SHP77 treated with DMSO at 0.1 percent for 48 hours (cell line): ENCODE measurements at regions not wholly inside any gene's neighbourhood (a gene's known extent, or its start where the extent isn't known, plus 50 kb on each side); places are given as distances from the start of the nearest gene placed in this dataset.
"Not testable (repeated sequence)": the region's sequence is repeated elsewhere in the genome, so short reads cannot be mapped to it uniquely, and the experiment has no call there.

ENCODE experiments used
- DNase-seq: peaks from one replicate; lab custom pipeline; 2025; lab: John Stamatoyannopoulos, UW

GRCh38 chr14:43296061-43296460, 1211.0 kb downstream of the FSCB start:
- DNase-seq, result not testable (repeated sequence)

- no peak for DNase-seq
These were observed 1221.5 kb downstream of the FSCB start for GRCh38 chr14:43285575-43285974.

GRCh38 chr14:43260056-43260455, 1247.0 kb downstream of the FSCB start:
- no peak for DNase-seq

GRCh38 chr14:43258396-43258795, 1248.7 kb downstream of the FSCB start:
- no peak for DNase-seq

- DNase-seq, result not testable (repeated sequence)
These were observed 1250.1 kb downstream of the FSCB start for GRCh38 chr14:43256996-43257395.

GRCh38 chr14:43252866-43253265, 1254.2 kb downstream of the FSCB start:
- DNase-seq, result no peak

GRCh38 chr14:43249591-43249990, 1257.5 kb downstream of the FSCB start:
- DNase-seq, result no peak

GRCh38 chr14:43249116-43249515, 1258.0 kb downstream of the FSCB start:
- DNase-seq, result no peak

- no peak for DNase-seq
These were observed 1259.2 kb downstream of the FSCB start for GRCh38 chr14:43247877-43248276.

- no peak for DNase-seq
These were observed 1262.9 kb downstream of the FSCB start for GRCh38 chr14:43244142-43244625.

GRCh38 chr14:43243168-43243567, 1263.9 kb downstream of the FSCB start:
- DNase-seq, result no peak

GRCh38 chr14:43232261-43232660, 1274.8 kb downstream of the FSCB start:
- DNase-seq, result no peak

- DNase-seq, result no peak
These were observed 1291.6 kb downstream of the FSCB start for GRCh38 chr14:43215524-43215923.

- no peak for DNase-seq
These were observed 1299.9 kb downstream of the FSCB start for GRCh38 chr14:43207189-43207588.

- no peak for DNase-seq
These were observed 1302.3 kb downstream of the FSCB start for GRCh38 chr14:43204816-43205215.

GRCh38 chr14:43200519-43200918, 1306.6 kb downstream of the FSCB start:
- no peak for DNase-seq

GRCh38 chr14:43198465-43198864, 1308.6 kb downstream of the FSCB start:
- no peak for DNase-seq

GRCh38 chr14:43184540-43184939, 1322.5 kb downstream of the FSCB start:
- no peak for DNase-seq

GRCh38 chr14:43183916-43184315, 1323.2 kb downstream of the FSCB start:
- no peak for DNase-seq

GRCh38 chr14:43175896-43176295, 1331.2 kb downstream of the FSCB start:
- DNase-seq, result no peak

- no peak for DNase-seq
These were observed 1334.1 kb downstream of the FSCB start for GRCh38 chr14:43172899-43173548.

- DNase-seq, result no peak
These were observed 1337.4 kb downstream of the FSCB start for GRCh38 chr14:43169722-43170121.

GRCh38 chr14:43168371-43168925, 1338.6 kb downstream of the FSCB start:
- no peak for DNase-seq

- no peak for DNase-seq
These were observed 1340.9 kb downstream of the FSCB start for GRCh38 chr14:43166163-43166562.
